HUES48 (cell line): ENCODE measurements at regions not wholly inside any gene's neighbourhood (a gene's known extent, or its start where the extent isn't known, plus 50 kb on each side); places are given as distances from the start of the nearest gene placed in this dataset.

Experiments
- H3K27ac ChIP-seq: one replicate; pipeline ENCODE4 v1.7.0; 2013; ENCODE audit warnings: low read depth, low read length, inconsistent platforms
- H3K27me3 ChIP-seq: 2 replicates; pipeline ENCODE4 v1.6.1; 2013; ENCODE audit warnings: mild to moderate bottlenecking, low read length; ENCODE audit not compliant: control insufficient read depth, insufficient read depth
- H3K36me3 ChIP-seq: 2 replicates; pipeline ENCODE4 v1.6.1; 2013; ENCODE audit warnings: low read length; ENCODE audit not compliant: control insufficient read depth, insufficient read depth
- H3K4me1 ChIP-seq: 2 replicates; pipeline ENCODE4 v1.6.1; 2013; ENCODE audit warnings: mild to moderate bottlenecking, low read length; ENCODE audit not compliant: control insufficient read depth, insufficient read depth
- H3K4me3 ChIP-seq: 2 replicates; pipeline ENCODE4 v1.5.1; 2013; ENCODE audit warnings: mild to moderate bottlenecking, low read depth, low read length
- H3K9ac ChIP-seq: 2 replicates; pipeline ENCODE4 v1.6.1; 2013; ENCODE audit warnings: mild to moderate bottlenecking, low read depth, low read length, moderate library complexity
- H3K9me3 ChIP-seq: 2 replicates; pipeline ENCODE4 v1.6.1; 2013; ENCODE audit warnings: low read length; ENCODE audit not compliant: control insufficient read depth, insufficient read depth

GRCh38 chr7:115747174-115747573 lies 283.4 kb downstream of the TFEC start:
- no peaks in the 10 kb centered on the region for H3K27me3 ChIP-seq
- H3K4me1 ChIP-seq: no peaks in the 10 kb centered on the region
- H3K27ac ChIP-seq: no peak overlapping the region
- no peaks in the 10 kb centered on the region for H3K9me3 ChIP-seq
- no peak overlapping the region for H3K9ac ChIP-seq
- no peak overlapping the region for H3K4me3 ChIP-seq
- H3K36me3 ChIP-seq: no peaks in the 10 kb centered on the region

GRCh38 chr7:115740043-115740442 lies 290.5 kb downstream of the TFEC start:
- Histone ChIP-seq H3K36me3 (no peaks in the 10 kb centered on the region), H3K4me3 (no peak overlapping the region), H3K4me1 (no peaks in the 10 kb centered on the region), H3K27ac (no peak overlapping the region), H3K9me3 (no peaks in the 10 kb centered on the region), H3K27me3 (no peaks in the 10 kb centered on the region), H3K9ac (no peak overlapping the region)

GRCh38 chr7:115734641-115735040 lies 295.9 kb downstream of the TFEC start:
- H3K4me3 ChIP-seq: no peak overlapping the region
- no peak overlapping the region for H3K9ac ChIP-seq
- no peaks in the 10 kb centered on the region for H3K27me3 ChIP-seq
- H3K36me3 ChIP-seq: no peaks in the 10 kb centered on the region
- no peaks in the 10 kb centered on the region for H3K9me3 ChIP-seq
- H3K27ac ChIP-seq: no peak overlapping the region
- H3K4me1 ChIP-seq: no peaks in the 10 kb centered on the region

- Histone ChIP-seq H3K27me3 (no peaks in the 10 kb centered on the region), H3K4me1 (no peaks in the 10 kb centered on the region), H3K9ac (no peak overlapping the region), H3K36me3 (no peaks in the 10 kb centered on the region), H3K4me3 (no peak overlapping the region), H3K27ac (no peak overlapping the region), H3K9me3 (no peaks in the 10 kb centered on the region)
These were observed 298.6 kb downstream of the TFEC start for GRCh38 chr7:115731796-115732471.

- no peak overlapping the region for H3K9ac ChIP-seq
- no peaks in the 10 kb centered on the region for H3K9me3 ChIP-seq
- H3K4me1 ChIP-seq: no peaks in the 10 kb centered on the region
- H3K4me3 ChIP-seq: no peak overlapping the region
- no peaks in the 10 kb centered on the region for H3K27me3 ChIP-seq
- H3K36me3 ChIP-seq: no peaks in the 10 kb centered on the region
- H3K27ac ChIP-seq: no peak overlapping the region
These were observed 302.0 kb downstream of the TFEC start for GRCh38 chr7:115728518-115728917.

- Histone ChIP-seq H3K27me3 (no peaks in the 10 kb centered on the region), H3K4me1 (peaks cover 4% of the 10 kb centered on the region; the same call in 1 of the 2 replicates), H3K9me3 (no peaks in the 10 kb centered on the region), H3K36me3 (no peaks in the 10 kb centered on the region), H3K9ac (no peak overlapping the region), H3K4me3 (no peak overlapping the region), H3K27ac (no peak overlapping the region)
These were observed 306.0 kb downstream of the TFEC start for GRCh38 chr7:115724400-115725056.

GRCh38 chr7:115722302-115722977 lies 308.1 kb downstream of the TFEC start:
- H3K36me3 ChIP-seq: no peaks in the 10 kb centered on the region
- H3K4me1 ChIP-seq: peaks cover 4% of the 10 kb centered on the region; the same call in 1 of the 2 replicates
- no peak overlapping the region for H3K4me3 ChIP-seq
- no peak overlapping the region for H3K27ac ChIP-seq
- H3K9me3 ChIP-seq: no peaks in the 10 kb centered on the region
- no peaks in the 10 kb centered on the region for H3K27me3 ChIP-seq
- no peak overlapping the region for H3K9ac ChIP-seq

GRCh38 chr7:115721293-115722217 lies 309.0 kb downstream of the TFEC start:
- Histone ChIP-seq H3K27me3 (no peaks in the 10 kb centered on the region), H3K9ac (no peak overlapping the region), H3K27ac (no peak overlapping the region)

GRCh38 chr7:115719963-115720362 lies 310.6 kb downstream of the TFEC start:
- no peaks in the 10 kb centered on the region for H3K36me3 ChIP-seq
- no peaks in the 10 kb centered on the region for H3K9me3 ChIP-seq
- no peaks in the 10 kb centered on the region for H3K27me3 ChIP-seq
- no peak overlapping the region for H3K4me3 ChIP-seq
- no peak overlapping the region for H3K9ac ChIP-seq
- H3K4me1 ChIP-seq: peaks cover 4% of the 10 kb centered on the region; the same call in 1 of the 2 replicates
- H3K27ac ChIP-seq: no peak overlapping the region

More at GRCh38 chr7:115721293-115722217, 309.0 kb downstream of the TFEC start:
- peaks cover 4% of the 10 kb centered on the region; the same call in 1 of the 2 replicates for H3K4me1 ChIP-seq
- H3K36me3 ChIP-seq: no peaks in the 10 kb centered on the region
- no peak overlapping the region for H3K4me3 ChIP-seq
- H3K9me3 ChIP-seq: no peaks in the 10 kb centered on the region

- H3K9ac ChIP-seq: no peak overlapping the region
- no peaks in the 10 kb centered on the region for H3K9me3 ChIP-seq
- no peak overlapping the region for H3K27ac ChIP-seq
- no peaks in the 10 kb centered on the region for H3K4me1 ChIP-seq
- H3K27me3 ChIP-seq: no peaks in the 10 kb centered on the region
- H3K4me3 ChIP-seq: no peak overlapping the region
- no peaks in the 10 kb centered on the region for H3K36me3 ChIP-seq
These were observed 320.9 kb downstream of the TFEC start for GRCh38 chr7:115709664-115710063.
